NCI-H2196 treated with DMSO at 0.1 percent for 48 hours (cell line): ENCODE measurements at regions not wholly inside any gene's neighbourhood (a gene's known extent, or its start where the extent isn't known, plus 50 kb on each side); places are given as distances from the start of the nearest gene placed in this dataset.

ENCODE experiments used
- DNase-seq: peaks from one replicate; lab custom pipeline; 2025; ENCODE audit not compliant: unreplicated experiment; lab: John Stamatoyannopoulos, UW

DNA sequence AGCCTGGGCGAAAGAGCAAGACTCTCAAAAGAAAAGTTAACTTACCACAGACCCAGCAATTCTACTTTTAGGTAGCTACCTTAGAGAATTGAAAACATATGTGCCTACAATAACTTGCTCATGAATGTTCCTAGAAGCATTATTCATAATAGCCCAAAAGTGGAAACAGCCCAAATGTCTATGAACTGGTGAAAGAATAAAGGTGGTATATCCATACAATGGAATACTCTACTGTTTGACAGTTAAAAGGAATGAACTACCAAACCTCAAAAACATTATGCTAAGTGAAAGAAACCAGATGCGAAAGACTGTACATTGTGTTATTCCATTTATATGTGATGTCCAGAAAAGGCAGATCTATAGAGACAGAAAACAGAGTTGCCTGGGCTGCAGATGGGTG is 131.4 kb downstream of the UCHL1 start:
- no peak for DNase-seq

DNA sequence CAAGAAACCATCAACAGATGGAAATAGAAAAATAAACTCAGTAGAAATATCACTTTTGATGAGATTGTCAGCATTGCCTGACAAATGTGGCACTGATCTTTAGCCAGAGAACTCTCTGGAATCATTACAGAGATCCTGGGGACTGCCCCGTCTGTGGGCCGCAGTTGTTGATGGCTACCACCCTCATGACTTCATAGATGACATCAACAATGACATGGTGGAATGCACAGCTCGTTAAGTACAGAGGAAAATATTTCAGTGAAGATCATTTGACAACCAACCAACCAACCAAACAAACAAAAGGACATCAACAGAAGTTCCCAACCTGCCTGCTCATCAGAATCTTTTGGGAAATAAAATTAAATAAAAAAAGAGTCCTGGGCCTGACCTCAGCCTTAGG is 132.6 kb downstream of the UCHL1 start:
- no peak for DNase-seq

DNA sequence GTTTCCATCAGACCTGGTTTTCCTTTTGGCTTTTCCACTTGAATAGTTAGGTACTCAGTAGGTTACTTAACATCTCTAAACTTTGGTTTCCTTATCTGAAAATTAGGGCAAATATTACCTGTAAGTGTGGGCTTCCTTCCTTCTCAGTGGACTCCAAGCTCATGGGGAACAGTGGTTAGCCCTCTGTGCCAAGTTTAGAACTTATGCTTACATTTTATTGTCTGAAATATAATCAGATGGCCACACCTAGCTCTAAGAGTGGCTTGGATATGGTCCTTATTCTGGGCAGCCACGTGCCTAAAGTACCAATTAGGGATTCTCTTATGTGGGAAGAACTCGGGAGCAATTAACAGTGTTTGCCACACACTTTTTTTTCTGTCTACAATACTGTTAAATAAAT is 133.9 kb downstream of the UCHL1 start:
- DNase-seq = no peak

DNA sequence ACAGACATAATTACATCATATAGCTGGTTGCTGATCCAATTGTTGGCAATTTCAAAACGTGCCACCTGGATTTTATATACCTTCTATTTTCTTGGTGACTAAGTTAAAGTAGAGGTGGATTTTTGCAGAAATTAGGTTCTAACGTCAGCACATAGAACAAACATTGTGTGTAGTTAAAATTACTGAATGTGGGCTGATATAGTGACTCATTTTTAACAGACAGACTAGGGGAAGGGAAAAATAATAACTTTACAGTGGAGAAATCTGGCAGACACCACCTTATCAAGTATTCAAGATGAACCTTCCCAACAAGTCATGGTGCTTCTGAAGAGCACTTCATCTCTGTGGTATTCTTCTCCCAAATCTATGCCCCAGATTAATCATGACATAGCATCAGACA is 134.5 kb downstream of the UCHL1 start:
- no peak for DNase-seq

DNA sequence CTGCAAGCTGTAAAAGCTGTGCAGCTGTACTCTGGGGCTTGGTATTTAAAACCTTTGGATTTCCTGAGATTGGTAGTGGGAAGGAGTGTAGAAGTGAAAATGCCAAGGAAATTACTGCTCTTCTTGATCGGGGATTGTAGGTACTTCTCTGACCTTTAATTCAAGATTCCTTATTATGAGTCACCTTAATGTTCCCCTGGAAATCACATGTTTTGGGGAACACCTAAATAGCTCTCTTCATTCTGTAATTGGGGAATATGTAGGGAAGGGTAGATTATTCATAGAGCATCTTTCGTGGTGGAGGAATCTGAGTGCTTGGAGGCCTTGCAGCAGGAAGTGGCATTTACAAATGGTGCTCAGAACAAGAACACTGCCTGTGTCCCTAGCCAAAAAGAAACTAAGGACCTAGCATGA is 137.8 kb downstream of the UCHL1 start:
- DNase-seq = no peak

DNA sequence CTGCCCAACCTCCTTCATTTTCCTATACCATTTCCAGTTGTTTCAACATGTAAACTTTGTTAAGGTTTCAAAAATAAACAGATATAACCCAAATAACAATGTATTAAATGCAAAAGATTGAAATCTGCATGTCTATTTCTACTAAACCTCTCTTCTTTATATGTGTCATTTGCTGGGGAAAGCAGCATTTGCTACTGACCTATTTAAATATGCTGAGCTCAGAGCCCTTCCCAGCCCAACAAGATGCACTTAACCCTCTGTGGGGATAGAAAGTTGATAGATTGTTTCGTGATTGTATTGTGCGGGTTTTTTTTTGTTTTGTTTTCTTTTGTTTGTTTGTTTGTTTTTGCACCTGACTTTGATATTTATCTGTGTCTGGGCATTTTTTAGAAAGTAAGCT is 139.5 kb downstream of the UCHL1 start:
- DNase-seq = no peak

DNA sequence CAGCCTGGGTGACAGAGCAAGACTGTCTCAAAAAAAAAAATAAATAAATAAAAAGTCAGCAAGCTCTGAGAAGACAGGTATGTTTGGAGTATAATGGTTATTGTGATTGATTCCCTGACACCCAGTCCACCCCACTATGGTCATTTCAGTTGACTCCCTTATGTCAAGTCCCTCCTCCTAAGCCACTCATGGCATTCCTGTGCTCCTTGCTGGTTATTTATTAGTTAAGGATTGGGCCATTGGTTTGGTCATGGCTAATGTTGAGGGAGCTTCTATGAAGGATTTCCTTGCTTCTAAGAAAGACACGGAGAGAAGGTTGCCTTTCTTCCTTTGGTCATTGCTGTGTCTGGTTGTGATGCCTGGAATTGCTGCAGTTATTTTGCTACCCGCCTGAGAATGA is 140.1 kb downstream of the UCHL1 start:
- DNase-seq = no peak

DNA sequence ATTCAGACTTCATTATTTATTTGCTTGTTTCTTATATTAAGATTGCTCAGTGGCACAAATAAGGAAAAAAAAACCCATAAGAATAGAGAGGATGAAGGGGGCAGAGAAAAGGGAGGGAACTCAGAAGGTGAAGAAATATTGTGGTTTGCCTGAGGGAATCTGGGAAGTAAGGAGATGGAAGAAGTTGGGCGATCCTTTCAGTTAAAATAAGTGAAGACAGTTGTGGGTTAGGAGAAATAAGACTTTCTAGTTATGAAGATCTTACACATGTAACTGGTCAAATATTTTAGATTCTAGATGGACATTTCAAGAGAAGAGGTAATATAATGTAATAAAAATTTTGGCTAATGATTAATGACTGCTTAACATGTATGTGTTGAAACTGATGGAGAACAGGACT is 138.7 kb upstream of the LIMCH1 start:
- no peak for DNase-seq

DNA sequence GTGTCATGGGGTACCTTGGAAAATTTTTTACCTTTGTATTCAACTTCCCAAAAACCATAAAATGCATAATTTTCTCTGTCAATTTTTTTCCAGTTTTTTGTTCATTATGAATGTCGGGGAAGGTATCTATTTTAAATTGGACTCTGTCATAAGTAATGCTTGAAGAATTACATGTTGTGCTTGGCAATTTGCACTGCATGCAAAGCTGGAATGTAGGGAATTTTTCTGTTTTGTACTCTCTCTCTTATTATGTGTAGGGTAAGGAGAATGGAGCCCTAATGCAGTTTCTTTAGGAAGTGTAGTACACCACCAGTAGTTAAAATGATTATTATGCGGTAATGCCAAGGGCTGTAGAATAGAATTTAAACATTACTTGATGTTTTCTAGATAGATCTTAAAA is 137.7 kb upstream of the LIMCH1 start:
- no peak for DNase-seq

DNA sequence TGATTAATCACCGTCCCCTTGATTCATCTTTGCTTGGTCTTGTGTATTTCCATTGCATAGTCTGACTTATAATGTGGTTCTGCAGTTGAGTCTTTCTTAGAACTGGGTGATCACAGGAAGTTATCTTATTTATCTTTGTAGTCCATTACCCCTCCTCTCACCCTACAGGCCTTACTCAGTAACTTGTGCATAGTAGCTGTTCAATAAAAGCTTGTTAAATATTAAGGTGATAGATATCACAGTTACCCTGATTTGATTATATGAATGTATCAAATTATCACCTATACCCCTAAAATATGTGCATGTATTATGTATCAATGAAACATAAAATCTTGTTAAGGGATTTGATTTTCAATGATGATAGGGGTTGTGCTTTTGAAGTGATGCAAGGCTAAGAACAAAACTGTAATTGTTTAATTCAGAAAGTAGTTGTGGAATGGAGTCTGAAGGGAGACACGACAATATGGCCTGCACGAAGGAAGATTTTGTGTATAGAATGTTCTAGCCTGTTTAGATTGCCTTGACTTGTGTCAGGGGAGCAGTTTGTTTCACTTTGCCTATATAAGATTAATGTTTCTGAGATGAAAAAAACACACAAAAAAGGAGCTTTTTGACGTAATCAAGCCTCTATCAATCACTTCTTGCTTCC is 132.4 kb upstream of the LIMCH1 start:
- no peak for DNase-seq

DNA sequence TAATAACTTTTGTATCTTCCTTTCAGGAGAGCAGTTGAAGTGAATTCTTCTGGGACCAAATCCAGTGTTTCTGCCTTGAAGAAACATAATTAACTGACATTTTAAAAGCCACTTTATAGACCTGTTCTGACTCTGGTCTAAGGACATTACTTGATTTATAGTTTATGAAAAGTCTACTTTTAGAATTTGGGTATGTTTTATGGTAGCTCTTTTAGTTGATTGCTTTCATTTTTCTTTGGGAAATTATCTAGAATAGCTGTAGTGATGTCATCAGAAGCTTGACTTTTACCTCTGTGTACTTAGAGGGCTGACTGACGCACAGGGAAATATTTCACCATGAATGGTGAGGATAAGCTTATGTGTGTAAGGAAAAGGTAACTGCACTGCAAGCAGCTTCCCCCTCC is 131.8 kb upstream of the LIMCH1 start:
- DNase-seq = no peak

DNA sequence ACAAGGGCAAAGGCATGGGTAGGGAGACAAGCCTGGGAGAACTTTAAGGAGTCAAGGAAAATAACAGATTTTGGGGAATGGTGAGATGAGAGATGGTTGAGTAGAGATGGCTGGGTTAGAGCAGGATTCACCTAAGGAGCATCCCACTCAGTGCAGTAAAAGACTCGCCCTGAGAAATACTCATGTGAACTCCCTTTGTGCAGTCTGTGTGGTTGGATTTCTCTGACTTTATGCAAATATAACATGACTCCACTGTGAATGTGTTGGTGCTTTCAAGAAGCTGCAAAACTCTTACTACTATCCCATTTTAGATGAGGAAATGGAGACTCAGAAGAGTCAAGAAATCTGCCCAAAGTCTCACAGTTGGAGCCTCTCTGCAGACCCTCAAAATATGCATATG is 129.8 kb upstream of the LIMCH1 start:
- no peak for DNase-seq

DNA sequence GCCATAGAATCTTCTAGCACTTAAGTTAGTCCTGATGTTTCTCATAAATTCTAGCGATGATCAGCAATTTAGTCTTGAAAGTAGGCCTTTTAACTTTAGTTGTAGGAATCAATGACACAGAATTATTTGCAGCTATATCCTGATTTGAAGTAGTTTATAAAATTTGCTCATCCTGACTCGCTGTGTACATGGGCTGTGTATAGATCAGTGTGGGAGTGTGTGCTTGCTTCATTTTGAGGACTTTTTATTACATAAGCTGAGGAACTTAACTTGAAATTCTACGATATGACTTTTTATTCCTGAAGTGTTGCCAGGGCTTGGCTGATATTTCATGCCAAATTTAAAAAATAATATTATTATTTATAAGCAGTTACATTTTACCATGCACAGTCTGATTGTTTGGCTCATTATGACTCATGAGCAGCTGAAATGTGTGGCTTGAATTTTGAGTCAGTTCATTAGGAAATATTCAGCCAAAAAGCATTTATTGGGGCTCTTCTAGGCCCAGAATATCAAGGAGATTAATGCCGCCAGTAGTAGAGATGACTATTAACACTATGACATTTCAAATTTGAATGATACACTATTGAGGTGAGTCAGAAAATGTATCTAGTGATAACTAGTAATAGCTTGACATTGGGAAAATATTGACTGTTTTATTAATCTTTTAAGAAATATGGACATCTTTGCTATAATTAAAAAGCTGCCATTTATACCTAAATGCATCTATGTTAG is 128.9 kb upstream of the LIMCH1 start:
- DNase-seq = no peak

DNA sequence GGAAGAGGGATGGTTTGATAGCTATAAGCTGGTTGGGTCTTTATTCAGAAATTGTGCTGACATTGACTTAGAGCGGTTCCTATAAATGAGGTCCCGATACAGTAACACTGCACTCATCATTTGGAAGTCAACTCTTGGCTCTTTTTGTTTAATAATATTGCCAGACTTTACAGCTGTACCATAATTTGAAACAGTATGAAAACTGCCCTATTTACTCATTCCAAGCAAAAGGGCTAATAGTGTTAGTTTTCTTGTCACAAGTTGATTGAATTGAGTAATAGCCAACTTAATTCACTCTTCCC is 128.4 kb upstream of the LIMCH1 start:
- DNase-seq = no peak

DNA sequence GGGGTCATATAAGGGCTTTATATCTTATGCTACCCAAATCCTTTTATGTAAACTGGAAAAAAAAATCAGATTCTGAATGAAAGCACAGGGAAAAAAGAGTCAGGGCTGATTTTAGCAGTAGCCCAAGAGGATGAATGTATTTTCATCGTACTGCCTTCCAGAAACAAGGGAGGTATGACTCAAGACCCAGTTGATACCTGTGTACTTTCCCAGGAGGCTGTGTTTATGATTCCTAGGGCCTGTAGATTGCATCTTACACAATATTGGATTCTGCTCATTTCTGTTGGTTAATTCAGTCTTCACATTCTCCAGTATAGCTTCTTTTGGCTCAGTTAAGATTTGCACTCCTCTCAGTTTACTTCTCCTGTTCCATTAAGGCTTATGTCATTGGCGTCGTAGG is 127.9 kb upstream of the LIMCH1 start:
- no peak for DNase-seq

DNA sequence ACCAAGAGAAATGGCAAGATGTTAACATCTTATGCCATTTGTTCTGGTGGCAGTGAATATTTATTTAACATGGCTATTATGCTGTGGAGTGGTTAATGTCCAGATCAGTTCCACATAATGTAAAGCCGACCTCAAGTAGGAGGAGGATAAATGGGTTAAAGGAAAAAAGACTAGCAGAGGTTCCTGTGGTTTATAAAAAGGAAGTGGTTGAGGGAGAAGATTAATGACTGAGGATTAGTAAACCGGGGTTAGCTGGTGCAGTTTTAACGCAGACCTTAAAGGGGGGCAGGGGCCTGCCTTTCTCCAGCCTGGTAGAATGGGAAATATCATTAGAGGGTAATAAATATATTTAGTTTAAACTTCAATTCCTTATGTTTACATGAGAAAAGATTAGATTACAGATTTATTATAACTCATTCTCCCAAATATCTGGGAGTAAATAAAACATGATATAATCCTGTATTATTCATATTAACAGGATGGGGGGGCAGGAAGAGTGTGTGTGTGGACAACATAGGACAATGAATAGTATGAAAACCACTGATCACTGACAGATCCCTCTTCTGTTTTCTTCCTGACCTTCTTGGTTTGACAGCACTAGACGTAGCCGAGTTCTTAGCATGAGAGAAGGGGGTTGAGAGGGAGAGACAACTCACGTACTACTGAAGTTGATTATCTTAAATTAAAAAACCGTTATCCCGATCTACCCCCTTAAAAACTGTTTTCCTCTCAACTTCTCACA is 124.1 kb upstream of the LIMCH1 start:
- DNase-seq = no peak

DNA sequence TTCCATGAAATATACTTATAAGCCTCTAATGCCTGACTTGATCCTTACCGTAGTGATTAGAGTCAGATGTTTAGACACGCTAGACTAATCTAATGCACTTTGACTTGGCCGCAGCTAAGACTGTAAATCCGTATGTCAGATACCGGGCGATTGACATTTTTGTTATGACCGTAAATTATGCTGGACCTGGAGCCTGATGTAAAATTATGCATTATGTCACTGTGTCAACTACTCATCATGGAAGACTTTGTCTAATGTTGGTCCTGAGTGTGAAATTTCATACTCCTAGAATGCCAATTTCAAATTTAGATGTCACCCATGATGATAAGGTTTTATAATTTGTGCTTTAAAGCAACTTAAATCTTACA is 123.6 kb upstream of the LIMCH1 start:
- DNase-seq = no peak

DNA sequence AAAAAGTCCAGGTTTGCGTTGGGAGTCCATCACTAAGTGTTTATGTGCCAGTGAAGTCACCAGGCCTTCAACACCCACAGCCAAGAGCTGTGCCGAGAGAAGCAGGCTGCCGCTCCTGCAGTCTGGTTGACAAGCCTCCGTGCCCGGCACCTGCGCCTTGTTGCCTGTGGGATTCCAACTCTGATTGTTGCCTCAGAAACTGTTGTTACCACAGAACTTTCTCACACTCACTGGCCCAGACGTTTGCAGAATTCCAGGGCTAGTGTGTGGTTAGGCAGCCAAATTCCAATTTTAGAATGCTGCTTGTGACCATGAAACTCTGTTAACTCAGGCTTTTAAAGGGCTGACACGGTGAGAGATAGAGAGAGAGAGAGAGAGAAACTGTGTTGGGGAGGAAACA is 119.5 kb upstream of the LIMCH1 start:
- DNase-seq = no peak

DNA sequence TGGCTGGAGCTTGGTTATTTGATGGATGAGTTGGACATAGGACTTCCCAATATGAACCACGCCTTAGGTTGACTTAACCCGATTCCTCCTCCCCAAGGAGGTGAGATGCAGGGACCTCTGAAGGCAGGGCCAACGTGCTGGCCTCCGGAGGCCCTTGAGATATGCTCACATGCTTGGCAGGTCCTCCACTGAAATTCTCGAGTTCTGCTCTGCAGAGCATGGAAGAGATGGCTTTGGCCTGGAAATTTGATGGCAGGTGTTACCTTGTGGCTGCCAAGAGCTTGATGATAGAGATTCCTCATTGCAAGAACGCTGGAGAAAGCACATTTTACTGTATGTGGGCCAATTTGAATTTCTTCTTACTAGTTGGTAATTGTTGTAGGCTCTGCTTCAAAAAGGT is 117.4 kb upstream of the LIMCH1 start:
- DNase-seq = no peak

DNA sequence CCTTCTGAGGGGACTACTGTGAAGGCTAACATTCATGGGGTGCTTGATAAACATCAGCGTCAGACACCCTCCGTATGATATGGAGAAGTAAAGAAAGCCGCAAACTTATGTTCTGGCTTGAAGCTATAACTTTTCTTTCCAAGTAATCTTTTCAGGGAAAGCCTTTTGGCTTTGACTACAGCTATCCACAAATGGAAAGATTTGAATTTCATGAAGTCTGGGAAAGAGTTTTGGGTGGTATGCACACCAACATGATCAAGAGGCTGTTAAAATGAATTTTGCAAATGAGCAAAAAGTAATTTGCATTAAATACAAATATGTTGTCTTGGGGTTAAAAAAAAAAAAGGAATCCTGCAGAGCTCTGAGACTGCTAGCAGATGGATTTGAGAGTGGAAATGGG is 114.8 kb upstream of the LIMCH1 start:
- no peak for DNase-seq

DNA sequence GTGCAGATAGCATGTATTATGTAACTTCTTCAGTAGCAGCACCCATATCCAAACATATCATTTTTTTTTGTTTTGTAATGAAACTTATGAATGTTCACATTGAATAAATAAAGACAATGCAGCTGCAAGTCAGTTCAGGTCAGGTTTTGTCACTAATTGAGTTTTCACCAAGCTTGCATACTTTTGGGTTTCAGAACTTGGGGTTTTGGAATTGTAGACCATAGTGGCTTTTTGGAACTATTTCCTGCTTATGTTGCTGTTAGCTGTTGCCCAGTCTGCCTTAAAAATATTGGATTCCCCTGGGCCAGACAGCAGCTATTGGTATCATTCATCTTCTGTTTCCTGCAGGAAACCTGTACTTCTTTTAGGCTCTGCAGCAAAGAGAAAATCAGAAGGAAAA is 113.4 kb upstream of the LIMCH1 start:
- no peak for DNase-seq

DNA sequence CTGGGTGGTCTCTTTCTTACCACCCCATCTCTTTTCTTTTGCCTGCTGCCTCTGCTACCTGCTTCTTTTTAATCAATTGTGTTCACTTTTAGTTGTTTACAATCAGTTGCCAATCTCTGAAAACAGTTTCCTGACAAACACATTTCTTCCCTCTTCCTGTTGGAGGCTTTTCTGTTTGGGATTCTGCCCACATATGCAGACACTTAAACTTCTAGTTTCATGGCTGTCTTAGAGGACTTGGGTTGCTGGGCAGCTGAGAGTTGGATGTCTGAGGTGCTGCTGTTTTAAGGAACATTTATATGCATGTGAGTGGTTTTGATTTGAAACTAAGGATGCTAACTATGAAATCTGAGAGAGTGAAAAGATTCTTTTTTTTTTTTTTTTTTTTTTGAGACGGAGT is 112.3 kb upstream of the LIMCH1 start:
- DNase-seq = no peak

DNA sequence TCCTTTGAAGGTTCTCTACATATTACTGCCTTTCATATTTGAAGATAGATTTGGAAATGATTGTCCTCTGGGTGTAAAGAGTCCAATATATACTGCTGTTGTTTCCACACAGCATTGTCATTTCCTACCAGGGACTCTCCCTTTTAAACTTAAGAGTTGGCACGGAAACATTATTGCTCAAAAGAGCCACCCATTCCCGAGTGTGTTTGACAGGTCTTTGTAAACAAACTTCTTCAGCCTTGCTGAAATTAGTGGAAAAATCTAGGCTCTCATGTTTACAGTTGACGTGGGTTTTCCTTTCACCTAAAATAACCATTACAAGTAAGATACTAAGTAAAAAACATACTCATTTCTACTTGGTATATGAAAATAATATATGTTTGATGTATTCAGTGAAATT is 111.4 kb upstream of the LIMCH1 start:
- no peak for DNase-seq
